Putamen (tissue), 1 donor: ENCODE measurements at regions not wholly inside any gene's neighbourhood (a gene's known extent, or its start where the extent isn't known, plus 50 kb on each side); places are given as distances from the start of the nearest gene placed in this dataset.
A peak's percentile ranks its signal among the peaks of the same experiment; 100 is the strongest.

Experiments
- DNase-seq: peaks from one replicate; pipeline ENCODE4 v3.0.0-alpha.2; 2016; ENCODE audit warnings: low spot score

DNA sequence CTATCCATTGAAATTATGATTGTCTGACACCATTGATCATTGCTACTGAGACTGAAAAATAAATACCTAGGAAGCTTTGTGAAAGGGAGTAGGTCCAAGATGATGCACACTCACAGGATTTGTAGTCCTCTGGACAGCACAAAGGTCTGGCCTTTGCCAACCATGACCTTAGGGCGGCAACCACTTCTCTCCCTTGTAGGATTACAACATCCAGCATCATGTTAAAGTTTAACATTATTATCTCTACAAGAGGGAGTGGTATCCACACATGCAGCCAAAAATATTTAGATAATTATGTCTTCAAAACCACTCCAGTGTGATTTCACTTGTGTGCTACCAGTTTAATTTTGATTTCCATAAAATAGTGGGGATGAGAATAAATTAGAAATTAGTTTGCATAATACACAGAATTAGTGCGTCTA, 51.1 kb upstream of the NHSL1 start:
- DNase-seq = no peak

- no peak for DNase-seq
Observed at GRCh38 chr6:138554146-138554545, 54.9 kb upstream of the NHSL1 start.

- DNase-seq = no peak
Observed at GRCh38 chr6:138555421-138555988, 56.2 kb upstream of the NHSL1 start.

DNA sequence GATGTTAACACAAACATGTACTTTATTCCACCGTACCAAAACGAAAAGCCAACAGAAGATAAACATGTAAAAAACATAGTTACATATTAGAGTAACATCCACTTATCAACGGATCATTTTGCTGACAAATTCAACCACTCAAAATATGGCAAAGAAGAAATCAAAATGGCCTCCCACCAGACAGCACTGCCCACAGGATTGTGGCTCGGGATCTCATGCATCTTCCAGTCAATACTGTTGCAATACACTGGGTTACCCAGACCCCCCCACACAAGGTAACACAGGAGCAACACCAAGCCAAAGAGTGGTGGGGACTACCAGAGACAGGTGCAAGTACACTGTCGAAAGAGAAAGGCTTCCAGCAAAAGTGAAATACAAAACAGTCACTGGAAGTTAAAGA, 57.9 kb upstream of the NHSL1 start:
- DNase-seq = no peak

GRCh38 chr6:138559143-138559542, 59.8 kb upstream of the NHSL1 start:
- DNase-seq = no peak

DNA sequence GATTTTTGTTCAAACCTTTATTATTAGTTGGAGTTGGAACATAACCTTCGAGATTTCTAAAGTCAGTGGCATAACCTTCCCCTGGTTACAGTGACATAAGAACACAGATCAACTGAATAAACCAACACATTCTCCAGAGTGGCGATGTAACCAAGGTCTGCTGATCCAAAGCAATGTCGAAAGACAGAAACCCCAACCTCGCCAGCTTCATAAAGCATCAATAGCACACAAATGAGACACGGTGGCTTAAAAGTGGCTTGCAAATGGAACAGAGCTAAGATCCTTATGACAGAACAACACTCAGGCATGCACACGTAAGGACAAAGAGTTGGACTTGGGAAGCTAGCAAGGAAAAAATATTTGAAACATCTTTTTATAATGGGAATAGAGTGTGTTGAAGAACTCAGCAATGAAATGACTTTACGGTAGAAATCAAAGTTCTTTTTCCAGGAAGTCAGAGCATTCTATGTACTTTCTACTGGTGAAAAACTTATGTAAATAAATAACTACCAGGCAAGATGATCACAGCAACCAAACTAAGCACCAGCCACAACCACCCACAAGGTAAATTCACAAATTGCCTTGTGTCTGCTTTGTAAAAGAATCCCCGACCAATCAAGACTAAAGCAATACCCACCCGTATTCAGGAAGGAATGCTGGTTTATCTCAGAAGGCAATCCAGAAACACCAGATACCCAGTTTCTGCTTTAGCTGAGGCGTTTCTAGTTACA, 61.0 kb upstream of the NHSL1 start:
- no peak for DNase-seq

- no peak for DNase-seq
Observed at GRCh38 chr6:138562691-138563090, 63.4 kb upstream of the NHSL1 start.

DNA sequence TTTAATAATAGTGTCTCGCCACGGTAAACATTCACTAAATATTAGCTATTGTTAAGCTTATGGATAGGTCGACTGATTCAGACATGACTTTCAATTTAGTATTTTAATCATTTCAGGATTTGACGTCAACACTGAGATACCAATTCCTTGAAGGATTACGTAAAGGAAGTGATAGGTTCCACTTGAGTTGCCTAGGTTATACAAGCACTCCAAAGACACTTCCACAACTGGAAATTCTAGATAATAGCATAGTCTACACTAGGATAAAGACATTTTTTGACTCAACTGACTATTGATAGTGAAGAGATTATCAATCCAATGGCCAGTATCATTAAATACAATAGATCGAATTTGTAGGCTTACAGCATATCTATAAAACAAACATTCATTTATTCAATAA, 63.9 kb upstream of the NHSL1 start:
- DNase-seq = no peak

DNA sequence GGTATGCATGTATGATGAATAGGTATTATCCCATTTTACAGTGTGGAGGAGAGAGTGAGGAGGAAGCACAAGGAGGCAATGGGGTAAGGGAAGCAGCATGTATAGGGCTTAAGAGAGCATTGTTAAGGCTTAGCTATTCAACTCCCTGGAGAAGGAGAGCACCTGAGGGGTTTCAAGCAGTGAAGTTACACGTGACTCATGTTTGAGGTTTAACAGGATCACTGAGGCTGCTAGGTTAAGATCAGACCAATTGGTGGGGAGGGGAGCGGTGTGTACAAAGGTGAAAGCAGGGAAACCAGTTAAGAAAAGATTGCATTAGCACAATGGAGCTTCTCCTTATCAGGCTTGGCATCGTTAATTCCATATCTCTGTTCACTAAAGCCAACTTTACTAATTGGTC, 64.4 kb upstream of the NHSL1 start:
- no peak for DNase-seq

DNA sequence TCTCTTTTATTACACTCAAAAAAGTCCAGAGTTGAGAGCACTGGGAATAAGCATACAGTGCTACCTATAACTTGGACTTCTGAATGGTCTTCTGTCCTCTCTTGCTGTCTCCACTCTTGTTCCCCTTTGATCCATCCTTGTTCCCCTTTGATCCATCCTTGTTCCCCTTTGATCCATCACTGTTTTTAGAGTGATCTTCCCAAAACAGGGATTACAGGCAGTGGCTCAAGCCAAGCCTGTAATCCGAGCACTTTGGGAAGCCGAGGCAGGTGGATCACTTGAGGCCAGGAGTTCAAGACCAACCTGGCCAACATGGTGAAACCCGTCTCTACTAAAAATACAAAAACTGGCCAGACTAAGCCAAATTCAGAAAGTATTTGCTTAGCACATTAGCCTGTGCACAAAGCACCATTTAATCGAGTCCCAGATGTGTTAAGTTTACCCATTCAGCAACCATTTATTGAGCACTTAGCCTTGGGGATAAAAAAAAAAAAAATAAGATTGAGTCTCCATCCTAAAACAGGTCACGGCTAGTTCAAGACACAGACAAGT, 65.0 kb upstream of the NHSL1 start:
- DNase-seq = no peak

GRCh38 chr6:138567052-138567451, 67.8 kb upstream of the NHSL1 start:
- DNase-seq = no peak

GRCh38 chr6:138568997-138569396, 69.7 kb upstream of the NHSL1 start:
- DNase-seq = no peak

- DNase-seq = no peak
Observed at GRCh38 chr6:138569554-138569953, 70.3 kb upstream of the NHSL1 start.

GRCh38 chr6:138569970-138570724, 70.9 kb upstream of the NHSL1 start:
- DNase-seq = no peak

GRCh38 chr6:138570725-138571029, 71.4 kb upstream of the NHSL1 start:
- DNase-seq = no peak

- no peak for DNase-seq
Observed at GRCh38 chr6:138571181-138571580, 71.9 kb upstream of the NHSL1 start.

DNA sequence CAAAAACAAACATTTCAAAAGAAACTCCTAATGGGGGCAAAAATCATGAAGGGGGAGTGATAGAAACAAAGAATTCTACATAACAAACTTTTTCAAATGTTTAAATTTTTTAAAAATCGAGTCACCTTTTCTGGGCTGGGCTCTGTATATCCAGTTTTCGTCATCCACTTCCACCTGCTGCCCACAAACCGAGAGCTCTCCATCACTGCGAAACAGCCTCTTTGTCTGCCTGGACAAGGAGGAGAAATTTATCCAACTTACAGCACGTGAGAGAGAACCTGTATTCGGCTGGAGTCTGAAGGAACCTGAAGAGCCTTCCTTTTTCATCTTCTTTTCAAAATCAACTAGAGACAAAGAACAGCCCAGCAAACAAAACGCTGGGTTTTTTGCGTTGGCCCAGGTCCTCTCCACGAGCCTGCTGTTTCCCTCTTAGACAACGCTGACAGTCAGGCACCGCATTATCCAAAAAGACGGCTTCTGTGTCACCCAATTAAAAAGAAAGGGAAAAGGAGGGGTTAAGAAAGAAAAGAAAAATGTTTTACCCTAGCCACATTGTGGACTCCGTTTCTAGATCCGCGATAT, 72.4 kb upstream of the NHSL1 start:
- no peak for DNase-seq

DNA sequence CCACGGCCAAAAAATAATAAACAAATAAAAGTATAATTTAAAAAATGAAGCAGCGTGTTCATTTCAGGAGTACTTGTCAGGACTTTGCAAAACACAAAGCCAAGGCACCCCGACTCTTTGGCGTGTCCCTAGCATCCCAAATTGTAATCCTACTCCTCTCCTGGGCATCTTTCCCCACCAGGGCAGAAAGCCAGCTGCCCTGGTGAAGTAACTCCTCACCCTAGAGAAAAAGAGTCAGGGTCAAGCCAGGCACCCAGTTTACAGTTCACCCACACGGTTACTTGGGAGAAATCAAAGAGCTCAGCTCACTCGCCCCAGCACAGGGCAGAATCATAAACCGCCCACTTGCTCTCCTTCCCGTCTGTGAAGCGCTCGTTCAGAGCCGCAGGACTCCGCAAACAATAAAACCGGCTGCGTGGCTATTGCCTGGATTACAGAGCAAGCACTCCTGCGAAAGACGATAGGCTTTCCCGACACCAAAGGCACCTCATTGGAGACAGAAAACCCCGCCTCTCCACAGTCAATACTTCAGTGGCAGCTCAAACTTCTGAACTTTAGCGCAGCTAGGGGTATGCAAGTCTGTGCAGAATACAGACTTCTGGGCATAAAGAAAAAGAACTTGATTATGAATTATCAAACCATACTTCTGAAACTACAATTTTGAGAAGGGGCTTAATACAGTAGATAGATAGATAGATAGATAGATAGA, 73.0 kb upstream of the NHSL1 start:
- peak; percentile 22 for DNase-seq

- no peak for DNase-seq
Observed at GRCh38 chr6:138572885-138573284, 73.6 kb upstream of the NHSL1 start.

GRCh38 chr6:138575257-138575656, 76.0 kb upstream of the NHSL1 start:
- DNase-seq = no peak

DNA sequence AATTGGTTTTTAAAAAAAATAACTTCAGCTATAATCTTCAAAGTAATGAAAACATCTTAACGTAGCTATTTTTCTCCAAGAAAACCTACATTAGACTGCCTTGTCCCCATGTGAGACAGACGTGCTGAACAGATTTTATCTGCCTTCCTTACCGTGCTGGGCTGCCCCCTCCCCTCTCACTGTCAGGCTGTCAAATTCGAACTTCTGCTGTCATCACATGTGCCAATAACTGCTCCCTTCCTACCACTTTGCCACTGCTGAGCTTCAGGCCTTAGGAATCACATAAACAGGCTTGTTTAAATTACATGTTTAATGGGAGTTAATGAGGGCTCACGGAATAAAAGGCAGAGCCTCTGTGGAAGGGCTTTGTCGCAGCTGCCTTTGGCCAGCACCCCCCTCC, 77.0 kb upstream of the NHSL1 start:
- DNase-seq = no peak
